GM21737 (cell line): ENCODE measurements at regions not wholly inside any gene's neighbourhood (a gene's known extent, or its start where the extent isn't known, plus 50 kb on each side); places are given as distances from the start of the nearest gene placed in this dataset.

Source experiments
- ATAC-seq: cut with Tn5 transposase; IDR thresholded peaks from one replicate; pipeline ENCODE4 v1.9.1; 2021; ENCODE audit warnings: mild to moderate bottlenecking, moderate library complexity; ENCODE audit not compliant: unreplicated experiment

DNA sequence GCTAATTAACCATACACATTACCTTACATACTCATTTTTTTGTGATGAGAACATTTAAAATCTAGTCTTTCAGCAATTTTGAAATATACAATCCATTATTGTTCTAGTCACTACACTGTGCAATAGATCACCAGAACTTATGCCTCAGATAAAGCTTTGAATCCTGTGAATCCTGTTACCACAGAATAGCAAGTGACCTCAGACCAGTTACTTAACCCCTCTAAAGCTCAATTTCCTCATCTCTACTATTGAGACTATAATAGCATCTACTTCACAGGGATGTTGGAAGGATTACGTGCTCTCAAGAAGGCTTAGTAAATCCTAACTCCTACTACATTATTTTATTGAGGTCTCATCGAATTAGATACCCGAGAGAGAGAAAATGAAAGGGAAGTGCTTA is 60.2 kb upstream of the PIP5K1B start:
- no peak for ATAC-seq

DNA sequence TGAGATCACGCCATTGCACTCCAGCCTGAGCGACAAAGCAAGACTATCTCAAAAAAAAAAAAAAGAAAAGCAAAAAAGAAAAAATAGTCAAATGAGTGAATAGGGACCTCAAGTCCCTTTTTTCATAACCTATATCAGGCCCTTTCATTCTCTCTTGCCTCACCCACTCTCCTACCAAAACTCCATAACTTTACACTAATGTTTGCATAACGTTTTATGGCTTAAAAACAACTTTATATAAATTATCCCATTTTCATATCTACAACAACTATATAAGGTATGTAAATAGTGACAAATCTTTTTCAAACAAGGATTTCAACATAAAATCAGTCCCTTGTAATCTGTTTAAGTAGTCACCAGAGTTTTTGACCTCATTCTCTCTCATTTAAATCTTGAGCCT is 56.9 kb upstream of the PIP5K1B start:
- ATAC-seq, result no peak

GRCh38 chr9:68648971-68649370 is 56.1 kb upstream of the PIP5K1B start:
- ATAC-seq, result no peak

DNA sequence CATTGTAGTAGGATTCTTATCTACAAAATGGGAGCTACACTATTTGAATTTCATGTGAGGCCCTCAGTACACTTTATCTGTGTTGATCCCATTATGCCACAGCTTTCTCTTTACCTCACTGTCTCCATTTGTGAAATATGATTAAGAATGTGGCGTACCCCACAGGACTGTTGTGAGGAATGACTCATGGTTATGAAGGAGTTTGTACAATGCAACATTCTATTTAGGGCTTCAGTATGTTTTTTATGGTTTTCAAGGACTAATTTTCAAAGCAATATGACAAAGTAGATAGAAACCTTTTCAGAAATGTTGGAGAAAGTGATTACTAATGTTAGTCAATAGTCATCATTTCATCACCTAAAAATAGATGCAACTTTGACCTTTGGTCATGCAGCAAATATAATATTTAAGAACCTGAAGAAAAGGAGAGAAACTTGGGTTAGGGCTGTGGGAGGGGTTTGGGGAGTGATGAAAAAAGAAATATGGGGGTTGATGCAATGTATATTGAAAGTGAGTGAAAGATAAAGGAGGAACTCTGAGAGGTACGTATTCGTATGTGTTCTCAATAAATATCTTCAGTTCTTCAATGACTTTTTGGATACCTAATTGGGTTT is 53.7 kb upstream of the PIP5K1B start:
- no peak for ATAC-seq

- peak; percentile 69 for ATAC-seq
Measured at GRCh38 chr9:68653141-68653595, 51.9 kb upstream of the PIP5K1B start.

- no peak for ATAC-seq
Measured at GRCh38 chr9:68654075-68654474, 51.0 kb upstream of the PIP5K1B start.
